ENCODE measurements at regions not wholly inside any gene's neighbourhood (a gene's known extent, or its start where the extent isn't known, plus 50 kb on each side); places are given as distances from the start of the nearest gene placed in this dataset.

GRCh38 chr22:49481659-49482399, 345.8 kb downstream of the BRD1 start:
- Histone ChIP-seq H2BK12ac (ENCODE audit: low read length) (no peak overlapping the region), H3K9me3 (replicated peaks in 1 of 2; ENCODE audit: control insufficient read depth in 2 of 2, insufficient read depth in 1 of 2, low read depth in 1 of 2, low read length in 2 of 2) (peaks cover 0 to 2% of the 10 kb centered on the region in 2 donors), H4K91ac (ENCODE audit: low read depth, low read length, poor library complexity) (no peak overlapping the region), H4K8ac (ENCODE audit: low read depth, low read length) (no peak overlapping the region), H3K79me1 (ENCODE audit: low read depth, low read length) (no peaks in the 10 kb centered on the region), H3K4me2 (ENCODE audit: insufficient read depth, low read length, poor library complexity, severe bottlenecking) (no peak overlapping the region), H3K9ac (ENCODE audit: low read depth, low read length, poor library complexity) (no peak overlapping the region), H3K36me3 (replicated peaks in 1 of 2; ENCODE audit: control insufficient read depth in 2 of 2, insufficient read depth in 2 of 2, low read length in 2 of 2) (no peaks in the 10 kb centered on the region), H3K14ac (ENCODE audit: low read length) (no peak overlapping the region), H3K4ac (ENCODE audit: low read length) (no peak overlapping the region), H2BK120ac (ENCODE audit: low read depth, low read length) (no peak overlapping the region), H2BK5ac (ENCODE audit: low read length) (peak overlapping the region; percentile 56), H3K27ac (replicated peaks; ENCODE audit: low read length) (no peak overlapping the region), H3K23ac (ENCODE audit: low read depth, low read length, poor library complexity) (peak overlapping the region; percentile 45), H3K18ac (ENCODE audit: low read length) (peak overlapping the region; percentile 84), H2BK15ac (ENCODE audit: low read length) (peak overlapping the region; percentile 69), H3K4me1 (ENCODE audit: control insufficient read depth in 2 of 2, insufficient read depth in 1 of 2, low read depth in 1 of 2, low read length in 2 of 2) (peaks cover 6 to 13% of the 10 kb centered on the region in 2 donors), H3K27me3 (ENCODE audit: control insufficient read depth in 3 of 3, insufficient read depth in 3 of 3, low read depth in 1 of 3, low read length in 3 of 3) (peaks cover 0 to 2% (median 0%) of the 10 kb centered on the region in 3 experiments), H3K4me3 (ENCODE audit: low read length in 2 of 2) (no peak overlapping the region), H2AFZ (ENCODE audit: low read length) (peak overlapping the region; percentile 43), H2AK5ac (ENCODE audit: low read depth, low read length) (peak overlapping the region; percentile 72)
- no peak for DNase-seq (ENCODE audit: low spot score)
- WGBS, 2 donors (ENCODE audit: extremely low coverage in 2 of 2, insufficient read length in 2 of 2, insufficient replicate concordance in 1 of 2) = no CpG with 5 or more reads among the region's 35 CpGs

- Histone ChIP-seq H3K4ac (ENCODE audit: low read length) (no peak overlapping the region), H3K4me3 (ENCODE audit: low read length in 2 of 2) (no peak overlapping the region), H3K27ac (replicated peaks; ENCODE audit: low read length) (no peak overlapping the region), H3K79me1 (ENCODE audit: low read depth, low read length) (no peaks in the 10 kb centered on the region), H2AFZ (ENCODE audit: low read length) (peak overlapping the region; percentile 43), H3K14ac (ENCODE audit: low read length) (no peak overlapping the region), H3K18ac (ENCODE audit: low read length) (peak overlapping the region; percentile 84), H3K4me2 (ENCODE audit: insufficient read depth, low read length, poor library complexity, severe bottlenecking) (no peak overlapping the region), H2BK120ac (ENCODE audit: low read depth, low read length) (no peak overlapping the region), H4K91ac (ENCODE audit: low read depth, low read length, poor library complexity) (peak overlapping the region; percentile 15), H2BK5ac (ENCODE audit: low read length) (peak overlapping the region; percentile 56), H3K36me3 (replicated peaks in 1 of 2; ENCODE audit: control insufficient read depth in 2 of 2, insufficient read depth in 2 of 2, low read length in 2 of 2) (no peaks in the 10 kb centered on the region), H3K9ac (ENCODE audit: low read depth, low read length, poor library complexity) (no peak overlapping the region), H3K9me3 (replicated peaks in 1 of 2; ENCODE audit: control insufficient read depth in 2 of 2, insufficient read depth in 1 of 2, low read depth in 1 of 2, low read length in 2 of 2) (peaks cover 0 to 2% of the 10 kb centered on the region in 2 donors), H2AK5ac (ENCODE audit: low read depth, low read length) (peak overlapping the region; percentile 72), H4K8ac (ENCODE audit: low read depth, low read length) (no peak overlapping the region), H3K23ac (ENCODE audit: low read depth, low read length, poor library complexity) (peak overlapping the region; percentile 45), H3K27me3 (ENCODE audit: control insufficient read depth in 3 of 3, insufficient read depth in 3 of 3, low read depth in 1 of 3, low read length in 3 of 3) (peaks cover 0 to 2% (median 0%) of the 10 kb centered on the region in 3 experiments), H2BK15ac (ENCODE audit: low read length) (peak overlapping the region; percentile 69), H3K4me1 (ENCODE audit: control insufficient read depth in 2 of 2, insufficient read depth in 1 of 2, low read depth in 1 of 2, low read length in 2 of 2) (peaks cover 6 to 13% of the 10 kb centered on the region in 2 donors), H2BK12ac (ENCODE audit: low read length) (peak overlapping the region; percentile 67)
- DNase-seq (ENCODE audit: low spot score) = no peak
- no CpG with 5 or more reads among the region's 23 CpGs for WGBS, 2 donors (ENCODE audit: extremely low coverage in 2 of 2, insufficient read length in 2 of 2, insufficient replicate concordance in 1 of 2)
These were observed 346.6 kb downstream of the BRD1 start for GRCh38 chr22:49480896-49481658.

- Histone ChIP-seq H3K4me3 (ENCODE audit: low read length in 2 of 2) (no peak overlapping the region), H4K91ac (ENCODE audit: low read depth, low read length, poor library complexity) (no peak overlapping the region), H3K14ac (ENCODE audit: low read length) (no peak overlapping the region), H2AFZ (ENCODE audit: low read length) (peak overlapping the region; percentile 39), H3K23ac (ENCODE audit: low read depth, low read length, poor library complexity) (no peak overlapping the region), H2BK120ac (ENCODE audit: low read depth, low read length) (no peak overlapping the region), H2BK5ac (ENCODE audit: low read length) (no peak overlapping the region), H3K9me3 (replicated peaks in 1 of 2; ENCODE audit: control insufficient read depth in 2 of 2, insufficient read depth in 1 of 2, low read depth in 1 of 2, low read length in 2 of 2) (peaks cover 0 to 2% of the 10 kb centered on the region in 2 donors), H2AK5ac (ENCODE audit: low read depth, low read length) (no peak overlapping the region), H2BK12ac (ENCODE audit: low read length) (no peak overlapping the region), H3K4me1 (ENCODE audit: control insufficient read depth in 2 of 2, insufficient read depth in 1 of 2, low read depth in 1 of 2, low read length in 2 of 2) (peaks cover 6 to 13% of the 10 kb centered on the region in 2 donors), H3K18ac (ENCODE audit: low read length) (no peak overlapping the region), H3K79me1 (ENCODE audit: low read depth, low read length) (no peaks in the 10 kb centered on the region), H3K4me2 (ENCODE audit: insufficient read depth, low read length, poor library complexity, severe bottlenecking) (no peak overlapping the region), H2BK15ac (ENCODE audit: low read length) (no peak overlapping the region), H3K27me3 (ENCODE audit: control insufficient read depth in 3 of 3, insufficient read depth in 3 of 3, low read depth in 1 of 3, low read length in 3 of 3) (peaks cover 0 to 2% (median 0%) of the 10 kb centered on the region in 3 experiments), H3K27ac (replicated peaks; ENCODE audit: low read length) (no peak overlapping the region), H3K36me3 (replicated peaks in 1 of 2; ENCODE audit: control insufficient read depth in 2 of 2, insufficient read depth in 2 of 2, low read length in 2 of 2) (no peaks in the 10 kb centered on the region), H3K4ac (ENCODE audit: low read length) (no peak overlapping the region), H4K8ac (ENCODE audit: low read depth, low read length) (no peak overlapping the region), H3K9ac (ENCODE audit: low read depth, low read length, poor library complexity) (no peak overlapping the region)
- DNase-seq (ENCODE audit: low spot score) = no peak
- WGBS, 2 donors (ENCODE audit: extremely low coverage in 2 of 2, insufficient read length in 2 of 2, insufficient replicate concordance in 1 of 2) = no CpG with 5 or more reads among the region's 9 CpGs
These were observed 347.3 kb downstream of the BRD1 start for GRCh38 chr22:49480331-49480730.

- no CpG with 5 or more reads among the region's 9 CpGs for WGBS, 2 donors (ENCODE audit: extremely low coverage in 2 of 2, insufficient read length in 2 of 2, insufficient replicate concordance in 1 of 2)
- Histone ChIP-seq H3K4me3 (ENCODE audit: low read length in 2 of 2) (no peak overlapping the region), H3K9ac (ENCODE audit: low read depth, low read length, poor library complexity) (no peak overlapping the region), H3K9me3 (replicated peaks in 1 of 2; ENCODE audit: control insufficient read depth in 2 of 2, insufficient read depth in 1 of 2, low read depth in 1 of 2, low read length in 2 of 2) (peaks cover 0 to 2% of the 10 kb centered on the region in 2 donors), H2BK15ac (ENCODE audit: low read length) (no peak overlapping the region), H2BK12ac (ENCODE audit: low read length) (no peak overlapping the region), H2AK5ac (ENCODE audit: low read depth, low read length) (no peak overlapping the region), H3K27me3 (ENCODE audit: control insufficient read depth in 3 of 3, insufficient read depth in 3 of 3, low read depth in 1 of 3, low read length in 3 of 3) (peaks cover 0 to 2% (median 0%) of the 10 kb centered on the region in 3 experiments), H3K27ac (replicated peaks; ENCODE audit: low read length) (no peak overlapping the region), H3K79me1 (ENCODE audit: low read depth, low read length) (no peaks in the 10 kb centered on the region), H2AFZ (ENCODE audit: low read length) (peak overlapping the region; percentile 39), H2BK5ac (ENCODE audit: low read length) (no peak overlapping the region), H3K4me2 (ENCODE audit: insufficient read depth, low read length, poor library complexity, severe bottlenecking) (no peak overlapping the region), H3K4ac (ENCODE audit: low read length) (no peak overlapping the region), H3K18ac (ENCODE audit: low read length) (peak overlapping the region; percentile 27), H2BK120ac (ENCODE audit: low read depth, low read length) (no peak overlapping the region), H4K8ac (ENCODE audit: low read depth, low read length) (no peak overlapping the region), H3K23ac (ENCODE audit: low read depth, low read length, poor library complexity) (no peak overlapping the region), H4K91ac (ENCODE audit: low read depth, low read length, poor library complexity) (no peak overlapping the region), H3K36me3 (replicated peaks in 1 of 2; ENCODE audit: control insufficient read depth in 2 of 2, insufficient read depth in 2 of 2, low read length in 2 of 2) (no peaks in the 10 kb centered on the region), H3K4me1 (ENCODE audit: control insufficient read depth in 2 of 2, insufficient read depth in 1 of 2, low read depth in 1 of 2, low read length in 2 of 2) (peaks cover 6 to 17% of the 10 kb centered on the region in 2 donors), H3K14ac (ENCODE audit: low read length) (no peak overlapping the region)
- no peak for DNase-seq (ENCODE audit: low spot score)
These were observed 348.1 kb downstream of the BRD1 start for GRCh38 chr22:49479566-49479965.
